SK-N-SH treated with all-trans-retinoic acid at 6 μM for 48 hours (cell line): ENCODE measurements at regions not wholly inside any gene's neighbourhood (a gene's known extent, or its start where the extent isn't known, plus 50 kb on each side); places are given as distances from the start of the nearest gene placed in this dataset.

ENCODE experiments used
- OSR1 ChIP-seq: fragments of 250-450 bp; sonication (Bioruptor Pico); IDR thresholded peaks from 2 replicates; pipeline ENCODE4 v1.8.0; 2022; ENCODE audit warnings: moderate library complexity, mild to moderate bottlenecking, inconsistent platforms
- SNAI2 ChIP-seq: fragments of 250-450 bp; sonication (Bioruptor Pico); IDR thresholded peaks from 2 replicates; pipeline ENCODE4 v1.5.0; 2020; ENCODE audit warnings: mild to moderate bottlenecking, moderate library complexity
- ZNF8 ChIP-seq: fragments of 450-650 bp; formaldehyde crosslinking; IDR thresholded peaks from 2 replicates; pipeline ENCODE4 v1.5.0; 2020; ENCODE audit warnings: mild to moderate bottlenecking, moderate library complexity

GRCh38 chr7:68682910-68683309 is 915.4 kb upstream of the AUTS2 start:
- TF ChIP-seq ZNF8 (CRISPR knock-in tag) (no peak), OSR1 (CRISPR knock-in tag) (no peak), SNAI2 (no peak)
